NOMO-1 (cell line): ENCODE measurements at regions not wholly inside any gene's neighbourhood (a gene's known extent, or its start where the extent isn't known, plus 50 kb on each side); places are given as distances from the start of the nearest gene placed in this dataset.
"Not testable (repeated sequence)": the region's sequence is repeated elsewhere in the genome, so short reads cannot be mapped to it uniquely, and the experiment has no call there.

ENCODE experiments used
- DNase-seq, 2 experiments: peaks; one replicate each; lab custom pipeline; 2025; ENCODE audit not compliant: unreplicated experiment in 2 of 2; lab: John Stamatoyannopoulos, UW

DNA sequence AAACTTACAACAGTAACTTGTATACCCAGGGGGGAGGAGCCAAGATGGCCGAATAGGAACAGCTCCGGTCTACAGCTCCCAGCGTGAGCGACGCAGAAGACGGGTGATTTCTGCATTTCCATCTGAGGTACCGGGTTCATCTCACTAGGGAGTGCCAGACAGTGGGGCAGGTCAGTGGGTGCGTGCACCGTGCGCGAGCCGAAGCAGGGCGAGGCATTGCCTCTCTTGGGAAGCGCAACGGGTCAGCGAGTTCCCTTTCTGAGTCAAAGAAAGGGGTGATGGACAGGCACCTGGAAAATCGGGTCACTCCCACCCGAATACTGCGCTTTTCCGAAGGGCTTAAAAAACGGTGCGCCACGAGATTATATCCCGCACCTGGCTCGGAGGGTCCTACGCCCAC is 278.8 kb downstream of the FAM47B start:
- not testable (repeated sequence) for DNase-seq

GRCh38 chrX:35244088-35244741 is 301.6 kb downstream of the FAM47B start:
- no peak for DNase-seq

DNA sequence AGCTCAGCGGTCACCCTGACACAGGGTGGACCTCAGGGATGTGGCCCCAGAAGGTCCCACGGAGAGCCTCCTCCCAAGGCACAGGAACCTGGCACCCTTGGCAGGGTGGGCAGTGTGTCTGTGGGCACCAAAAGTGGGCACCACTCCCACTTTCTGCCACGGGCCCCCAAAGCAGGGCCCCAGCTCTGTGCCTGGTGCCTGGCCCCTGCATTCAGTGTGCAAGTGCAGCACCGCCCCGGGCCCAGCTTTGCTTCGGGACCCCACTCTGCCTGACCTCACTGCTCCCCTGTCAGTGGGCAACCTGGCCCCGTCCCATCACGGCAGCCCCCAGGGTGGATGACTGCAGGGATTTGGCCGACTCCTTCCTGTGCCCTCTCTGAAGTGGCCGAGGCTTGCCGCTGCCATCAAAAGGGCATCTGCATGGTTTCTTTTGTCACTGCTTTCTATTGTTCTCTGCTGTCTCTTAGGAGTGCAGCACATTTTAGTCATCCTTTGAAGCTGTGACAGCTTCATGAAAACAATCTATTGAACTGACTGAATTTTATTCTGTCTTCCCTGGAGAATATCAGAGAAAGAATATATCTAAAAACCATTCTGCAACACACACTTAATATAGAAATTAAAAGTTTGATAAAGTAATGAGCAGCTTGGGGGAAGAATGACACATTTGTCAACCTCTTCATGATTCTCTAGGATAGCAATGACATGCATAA is 302.4 kb downstream of the FAM47B start:
- DNase-seq: no peak

GRCh38 chrX:35251226-35251625 is 308.6 kb downstream of the FAM47B start:
- DNase-seq: no peak

- no peak for DNase-seq
Observed at GRCh38 chrX:35276115-35276514, 333.5 kb downstream of the FAM47B start.

GRCh38 chrX:35285289-35285962 is 342.8 kb downstream of the FAM47B start:
- DNase-seq: no peak

GRCh38 chrX:35288657-35289056 is 346.1 kb downstream of the FAM47B start:
- DNase-seq: no peak

DNA sequence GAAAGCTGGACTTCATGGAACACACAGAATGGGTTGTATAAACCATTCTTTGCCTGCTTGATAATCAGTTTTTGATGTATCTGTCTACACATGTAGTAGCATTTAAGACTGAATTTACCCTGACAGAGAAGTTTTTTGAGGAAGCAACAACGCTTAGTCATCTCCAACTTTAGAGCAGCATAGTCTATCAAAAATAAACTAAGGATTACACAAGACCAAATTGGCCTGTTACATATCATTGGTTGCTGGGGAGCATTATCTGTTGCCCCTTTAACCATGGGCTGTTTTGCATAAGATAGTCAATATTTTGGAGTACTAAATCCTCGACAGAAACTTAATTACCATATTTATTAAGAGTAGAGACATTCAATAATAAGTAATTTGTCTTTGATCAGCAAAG is 347.4 kb downstream of the FAM47B start:
- DNase-seq: peak; percentile 48 to 89

DNA sequence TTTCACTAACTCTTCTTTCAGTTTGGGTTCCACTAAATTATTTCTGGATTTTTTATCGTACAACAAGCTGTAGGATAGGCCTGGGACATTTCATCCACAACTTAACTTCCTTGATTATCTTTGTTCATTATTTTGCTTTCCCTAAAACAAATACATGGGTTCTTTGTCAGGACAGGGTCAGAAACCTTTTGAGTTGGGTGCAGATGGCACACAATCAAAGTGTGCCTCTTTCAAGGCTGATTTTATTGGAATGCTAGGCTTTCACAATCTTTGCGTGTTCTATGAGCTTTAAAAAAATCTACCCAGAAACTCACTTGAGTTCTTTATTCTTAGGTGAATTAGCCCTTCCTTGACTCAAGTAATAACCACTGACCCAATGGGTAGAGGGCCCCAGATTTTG is 348.4 kb downstream of the FAM47B start:
- DNase-seq: no peak

DNA sequence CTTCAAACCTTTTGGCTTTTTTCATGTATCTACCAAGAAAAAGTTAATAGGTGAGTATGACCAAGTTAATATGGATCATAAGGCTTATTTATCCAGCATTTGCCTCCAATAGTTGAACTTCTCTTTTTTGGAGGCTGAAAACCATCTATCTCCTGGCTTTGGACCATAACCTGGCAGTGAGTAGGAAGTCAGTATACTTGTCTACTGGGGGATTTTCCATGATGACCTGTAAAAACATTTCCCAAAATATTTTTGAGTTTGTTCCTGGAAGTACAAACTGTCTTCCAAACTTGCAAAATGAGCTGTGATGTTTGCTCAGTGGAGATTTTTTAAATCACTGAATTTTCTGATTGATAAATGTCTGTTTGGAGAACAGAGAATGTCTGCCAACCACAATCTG is 349.9 kb downstream of the FAM47B start:
- no peak for DNase-seq

DNA sequence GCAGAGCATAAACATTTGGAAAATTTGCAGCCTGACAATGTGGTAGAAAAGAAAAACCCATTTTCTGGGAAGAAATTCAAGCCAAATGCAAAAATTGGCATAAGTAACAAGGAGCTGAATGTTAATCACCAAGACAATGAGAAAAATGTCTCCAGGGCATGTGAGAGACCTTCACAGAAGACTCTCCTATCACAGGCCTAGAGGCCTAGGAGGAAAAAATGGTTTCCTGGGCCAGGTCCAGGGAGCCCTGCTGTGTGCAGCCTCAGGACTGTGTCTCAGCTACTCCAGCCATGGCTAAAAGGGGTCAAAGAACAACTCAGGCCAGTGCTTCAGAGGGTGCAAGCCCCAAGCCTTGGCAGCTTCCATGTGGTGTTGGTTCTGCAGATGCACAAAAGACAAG is 362.4 kb downstream of the FAM47B start:
- DNase-seq: not testable (repeated sequence)

GRCh38 chrX:35339796-35340195 is 397.2 kb downstream of the FAM47B start:
- no peak for DNase-seq

DNA sequence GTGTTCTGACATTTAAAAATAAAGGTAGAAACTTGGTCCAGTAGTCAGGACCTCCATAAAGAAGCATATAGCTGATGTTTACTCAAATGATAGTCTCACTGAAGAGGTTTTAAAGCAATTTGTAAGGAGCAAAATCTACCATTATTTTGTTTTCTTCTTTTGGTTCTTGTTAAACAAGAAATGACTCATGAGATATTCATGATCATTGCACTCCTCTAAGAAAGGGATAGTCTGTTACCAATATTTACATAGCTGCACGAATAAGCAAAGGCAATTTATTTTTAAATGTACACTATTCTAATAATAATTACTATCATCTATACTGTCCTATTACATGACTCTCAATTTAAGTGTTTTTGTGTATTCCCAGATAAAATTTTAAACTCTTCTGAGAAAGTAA is 397.9 kb downstream of the FAM47B start:
- DNase-seq: no peak

DNA sequence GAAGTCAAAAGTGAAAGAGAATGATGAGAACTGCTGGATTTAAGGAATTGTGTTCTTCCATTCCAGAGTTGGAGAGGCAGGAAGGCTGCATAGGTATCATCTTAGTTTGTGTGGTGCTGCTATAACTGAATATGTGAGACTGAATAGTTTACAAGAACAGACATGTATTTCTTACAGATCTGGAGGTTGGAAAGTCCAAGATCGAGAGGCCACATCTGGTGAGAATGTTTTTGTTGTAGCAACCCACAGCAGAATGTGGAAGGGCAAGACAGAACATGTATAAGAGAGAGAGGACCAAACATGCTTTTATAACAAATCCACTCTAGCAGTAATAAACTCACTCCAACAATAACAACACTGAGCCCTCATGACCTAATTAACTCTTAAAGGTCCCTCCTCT is 408.6 kb downstream of the FAM47B start:
- DNase-seq: no peak

DNA sequence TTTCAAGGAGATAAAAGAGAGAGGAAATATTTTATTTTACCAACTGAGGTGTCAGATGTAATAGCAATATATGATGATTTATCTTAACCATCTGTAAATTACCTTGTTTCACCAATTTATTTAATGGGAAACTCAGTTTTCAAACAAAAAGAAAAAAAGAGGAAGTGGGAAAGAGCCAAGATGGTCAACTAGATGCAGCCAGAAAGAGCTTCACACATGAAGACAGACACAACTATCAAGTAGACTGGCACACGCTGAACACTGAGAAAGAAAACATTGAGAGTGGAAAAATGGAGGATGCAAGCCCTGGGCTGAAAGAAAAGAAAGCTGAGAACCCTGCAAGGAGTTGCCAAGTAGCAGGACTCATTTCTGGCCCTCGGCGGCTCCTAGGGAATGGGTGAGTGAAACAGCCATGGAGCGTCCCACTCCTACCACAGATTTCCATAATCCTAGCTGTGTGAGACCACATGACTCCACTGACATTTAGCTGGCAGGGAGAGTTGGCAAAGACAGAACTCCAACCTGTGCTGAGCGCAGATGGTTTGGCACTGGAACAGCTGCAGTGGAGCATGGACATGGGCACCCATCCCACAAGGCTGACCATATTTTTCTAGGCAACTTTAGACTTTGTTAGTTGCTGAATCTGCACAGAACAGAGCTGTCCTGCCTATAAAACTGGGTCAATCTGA is 409.3 kb downstream of the FAM47B start:
- DNase-seq: peak in 1 of 2 experiments; percentile 28

GRCh38 chrX:35357656-35358055 is 415.1 kb downstream of the FAM47B start:
- no peak for DNase-seq

DNA sequence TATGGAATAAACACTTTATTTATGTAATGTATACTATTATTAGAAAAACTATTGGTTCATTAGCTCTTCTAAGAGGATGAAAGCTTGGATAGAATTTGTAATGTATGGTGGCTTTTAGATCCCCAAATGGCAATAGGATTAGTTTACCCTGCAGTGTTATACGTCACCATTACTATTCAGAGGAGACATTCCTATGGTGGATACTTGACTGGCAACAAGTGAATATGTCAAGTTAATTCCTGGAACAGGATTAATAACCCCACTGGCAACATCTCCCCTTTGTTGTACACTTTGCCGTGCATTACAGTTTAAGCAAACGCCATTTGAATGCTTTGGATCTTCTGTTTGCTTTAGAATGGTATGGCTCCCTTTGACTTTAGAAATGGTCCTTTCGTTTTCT is 420.3 kb downstream of the FAM47B start:
- DNase-seq: no peak

GRCh38 chrX:35374116-35374515 is 424.0 kb upstream of the MAGEB16 start:
- DNase-seq: no peak

DNA sequence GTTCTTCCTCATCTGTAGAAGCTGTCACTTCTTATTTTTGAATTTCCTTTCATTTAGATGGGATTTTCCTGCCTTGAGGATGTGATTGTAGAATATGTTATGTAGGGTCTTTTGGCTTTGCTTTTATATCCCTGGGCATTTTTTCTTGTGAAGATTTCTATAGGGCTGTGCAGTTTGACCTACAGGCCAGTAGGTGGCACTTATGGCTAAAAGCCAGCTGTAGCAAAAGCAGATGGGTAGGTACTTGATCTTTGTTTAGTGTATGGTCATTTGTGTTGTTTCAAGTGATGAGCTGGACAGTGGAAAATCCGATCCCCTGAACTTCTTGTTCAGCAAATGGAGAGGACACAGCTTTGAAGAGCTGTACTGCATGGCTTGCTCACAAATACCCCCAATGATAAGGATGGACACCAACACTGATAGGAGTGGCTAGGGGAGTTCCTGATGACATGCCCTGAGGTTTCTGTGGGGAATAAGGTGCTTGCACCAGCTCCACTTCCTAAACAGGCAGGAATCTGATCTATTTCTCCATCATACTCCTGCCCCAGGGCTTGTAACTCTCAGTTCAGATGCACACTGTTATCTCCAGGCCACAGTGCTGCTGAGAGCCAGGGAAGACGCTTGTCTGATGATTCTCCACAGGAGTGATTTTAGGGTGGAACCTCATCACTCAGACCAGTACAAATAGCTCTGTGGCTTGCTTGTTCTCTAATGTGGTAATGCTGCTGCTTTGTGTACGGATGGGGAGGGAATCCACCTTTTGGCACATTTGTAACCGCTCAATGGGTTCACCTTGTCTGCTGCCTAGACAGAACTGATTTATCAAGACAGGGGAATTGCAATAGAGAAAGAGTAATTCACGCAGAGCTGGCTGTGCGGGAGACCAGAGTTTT is 417.1 kb upstream of the MAGEB16 start:
- DNase-seq: peak; percentile 18 to 22

- not testable (repeated sequence) for DNase-seq
Observed at GRCh38 chrX:35381709-35382108, 416.4 kb upstream of the MAGEB16 start.
